ENCODE measurements at regions not wholly inside any gene's neighbourhood (a gene's known extent, or its start where the extent isn't known, plus 50 kb on each side); places are given as distances from the start of the nearest gene placed in this dataset.

DNA sequence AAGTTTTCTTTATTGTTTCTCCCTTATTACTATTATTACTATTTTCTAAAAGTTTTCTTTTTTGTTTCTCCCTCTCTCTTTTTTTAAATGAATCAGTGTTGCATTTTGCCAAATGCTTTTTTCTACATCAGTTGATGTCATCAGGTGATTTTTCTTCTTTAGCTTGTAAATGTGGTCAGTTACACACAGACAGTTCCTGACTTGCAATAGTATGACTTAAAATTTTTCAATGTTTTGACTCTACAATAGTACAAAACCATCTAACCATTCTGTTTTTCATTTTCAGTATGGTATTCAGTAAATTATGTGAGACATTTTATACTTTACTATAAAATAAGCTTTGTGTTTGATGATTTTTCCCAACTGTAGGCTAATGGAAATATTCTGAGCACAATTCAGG is 443.0 kb downstream of the GADD45G start:
- no peak for TF ChIP-seq CTCF (IDR thresholded peaks at IDR 0.05; ENCODE audit: low read length)
- no peak for TF ChIP-seq EZH2 (IDR thresholded peaks at IDR 0.05; ENCODE audit: borderline replicate concordance, low read length)

Measured in OCI-LY1 (cell line).